GM12878 (cell line): ENCODE measurements at regions not wholly inside any gene's neighbourhood (a gene's known extent, or its start where the extent isn't known, plus 50 kb on each side); places are given as distances from the start of the nearest gene placed in this dataset.

Source experiments
- ATAC-seq: fragments of 200-7000 bp; cut with Tn5 transposase; 3 replicates; pipeline ENCODE4 v1.9.1; 2020; ENCODE audit warnings: mild to moderate bottlenecking, moderate library complexity
- BruUV-seq: library from RNA; stranded (reverse); fragments of 400-500 nt; replicated peaks from 2 replicates; lab custom pipeline; 2021; lab: Mats Ljungman, UMichigan
- CTCF ChIA-PET: fragments of 300-600 bp; sonication (Branson Sonifier 250); formaldehyde crosslinking; extraction: SDS; loops from one replicate; lab custom pipeline; 2021; ENCODE audit warnings: inconsistent platforms; lab: Yijun Ruan, JAX
- POLR2A ChIA-PET: fragments of 350-600 bp; formaldehyde crosslinking; extraction: SDS; loops from one replicate; lab custom pipeline; 2021; ENCODE audit warnings: inconsistent platforms; lab: Charles Lee
- RAD21 ChIA-PET: fragments of 300-600 bp; sonication (Branson Sonifier 250); formaldehyde crosslinking; loops from one replicate; lab custom pipeline; 2023; ENCODE audit warnings: antibody characterized with exemption; ENCODE audit not compliant: unreplicated experiment; lab: Charles Lee
- SMC1A ChIA-PET: fragments of 300-600 bp; sonication (Branson Sonifier 250); formaldehyde crosslinking; loops from one replicate; lab custom pipeline; 2023; ENCODE audit not compliant: unreplicated experiment, uncharacterized antibody; lab: Charles Lee
- DNase-seq: peaks from one replicate; pipeline ENCODE4 v3.0.0-alpha.2; 2011; ENCODE audit warnings: low read depth, low spot score
- FAIRE-seq: peaks from 3 replicates; lab custom pipeline; 2011; peaks lifted over from hg19 to GRCh38; lab: Jason Lieb, UNC
- H2AFZ ChIP-seq: 2 replicates; pipeline ENCODE4 v1.6.0; 2011; ENCODE audit warnings: low read depth, low read length, control low read depth; ENCODE audit not compliant: control insufficient read depth
- H3K27ac ChIP-seq: 2 replicates; pipeline ENCODE4 v1.5.1; 2011; ENCODE audit warnings: control low read depth; ENCODE audit not compliant: control insufficient read depth, insufficient read depth
- H3K27me3 ChIP-seq, 2 experiments: replicated peaks in 1 of 2; 2 replicates each; pipeline versions ENCODE4 v1.6.0 to v1.6.1; 2011; ENCODE audit warnings: low read length in 1 of 2; ENCODE audit not compliant: control insufficient read depth in 2 of 2, insufficient read depth in 2 of 2
- H3K36me3 ChIP-seq, 2 experiments: 2 replicates each; pipeline ENCODE4 v1.5.1; 2011; ENCODE audit warnings: low read length in 1 of 2; ENCODE audit not compliant: control insufficient read depth in 2 of 2, insufficient read depth in 2 of 2
- H3K4me1 ChIP-seq: 2 replicates; pipeline ENCODE4 v1.6.1; 2011; ENCODE audit warnings: mild to moderate bottlenecking, low read length, moderate library complexity, mixed read lengths; ENCODE audit not compliant: control insufficient read depth, insufficient read depth
- H3K4me2 ChIP-seq: 2 replicates; pipeline ENCODE4 v1.6.0; 2011; ENCODE audit warnings: control low read depth; ENCODE audit not compliant: control insufficient read depth, insufficient read depth
- H3K4me3 ChIP-seq: fragments of 200-600 bp; sonication (generic); 2 replicates; pipeline ENCODE4 v1.5.1; 2016
- H3K79me2 ChIP-seq: 2 replicates; pipeline ENCODE4 v1.6.0; 2011; ENCODE audit warnings: low read length; ENCODE audit not compliant: control insufficient read depth, insufficient read depth
- H3K9ac ChIP-seq: 2 replicates; pipeline ENCODE4 v1.8.0; 2011; ENCODE audit warnings: low read length, control low read depth, mixed read lengths; ENCODE audit not compliant: control insufficient read depth, insufficient read depth
- H3K9me3 ChIP-seq: replicated peaks from 3 replicates; pipeline ENCODE4 v1.5.1; 2011; ENCODE audit warnings: mild to moderate bottlenecking, low read length; ENCODE audit not compliant: control insufficient read depth, insufficient read depth
- H4K20me1 ChIP-seq: 2 replicates; pipeline ENCODE4 v1.6.0; 2011; ENCODE audit not compliant: control insufficient read depth, insufficient read depth
- FOXM1 ChIP-seq: IDR thresholded peaks from 2 replicates; pipeline ENCODE4 v1.6.1; 2012; ENCODE audit warnings: low read depth, mild to moderate bottlenecking, inconsistent platforms, low read length, moderate library complexity
- MXI1 ChIP-seq: fragments of 150-350 bp; IDR thresholded peaks from 2 replicates; pipeline ENCODE4 v1.6.1; 2011; ENCODE audit warnings: low read depth, mild to moderate bottlenecking, inconsistent platforms, low read length, improper control_type of control experiment
- RBBP5 ChIP-seq: fragments of 200-600 bp; sonication (generic); conservative IDR thresholded peaks from 2 replicates; pipeline ENCODE4 v1.6.1; 2016
- SMARCA5 ChIP-seq: fragments of 450-650 bp; IDR thresholded peaks from 2 replicates; pipeline ENCODE4 v1.6.1; 2017; ENCODE audit warnings: mild to moderate bottlenecking
- TBL1XR1 ChIP-seq: IDR thresholded peaks from 2 replicates; pipeline ENCODE4 v1.6.1; 2012; ENCODE audit warnings: low read depth, low read length, improper control_type of control experiment
- TCF7 ChIP-seq: IDR thresholded peaks from 2 replicates; pipeline ENCODE4 v1.6.1; 2014; ENCODE audit warnings: antibody characterized with exemption, borderline replicate concordance
- YY1 ChIP-seq: IDR thresholded peaks from 2 replicates; pipeline ENCODE4 v1.6.1; 2011; ENCODE audit warnings: low read depth, mild to moderate bottlenecking, low read length
- ZBED1 ChIP-seq: IDR thresholded peaks from 2 replicates; pipeline ENCODE4 v1.6.1; 2016; ENCODE audit warnings: borderline replicate concordance
- WGBS: methylation state at CpG from one replicate; pipeline ENCODE4 v1.1.6; 2016; ENCODE audit warnings: low lambda C conversion rate; ENCODE audit not compliant: insufficient replicate concordance, insufficient coverage; ENCODE audit errors: missing lambda C conversion rate; 5-methylcytosine and 5-hydroxymethylcytosine counted together
- in situ Hi-C: fragments of 300-500 bp; cut with MboI; formaldehyde crosslinking; loops from 9 replicates; pipeline ENCODE4 v1.14.3; 2018; ENCODE audit warnings: mixed read lengths
- intact Hi-C: fragments of 100-400 bp; cut with micrococcal nuclease; formaldehyde crosslinking; loops from one replicate; pipeline ENCODE4 v1.14.2; 2022; ENCODE audit not compliant: unreplicated experiment
- TF ChIP-seq, protein P1 (sequence below): fragments of 450-650 bp; IDR thresholded peaks from 2 replicates; pipeline ENCODE4 v1.6.1; 2017; ENCODE audit warnings: mild to moderate bottlenecking, moderate library complexity
- TF ChIP-seq, protein P2 (sequence below): IDR thresholded peaks from 2 replicates; pipeline ENCODE4 v1.6.1; 2011; ENCODE audit warnings: low read depth, low read length, improper control_type of control experiment, borderline replicate concordance

DNA sequence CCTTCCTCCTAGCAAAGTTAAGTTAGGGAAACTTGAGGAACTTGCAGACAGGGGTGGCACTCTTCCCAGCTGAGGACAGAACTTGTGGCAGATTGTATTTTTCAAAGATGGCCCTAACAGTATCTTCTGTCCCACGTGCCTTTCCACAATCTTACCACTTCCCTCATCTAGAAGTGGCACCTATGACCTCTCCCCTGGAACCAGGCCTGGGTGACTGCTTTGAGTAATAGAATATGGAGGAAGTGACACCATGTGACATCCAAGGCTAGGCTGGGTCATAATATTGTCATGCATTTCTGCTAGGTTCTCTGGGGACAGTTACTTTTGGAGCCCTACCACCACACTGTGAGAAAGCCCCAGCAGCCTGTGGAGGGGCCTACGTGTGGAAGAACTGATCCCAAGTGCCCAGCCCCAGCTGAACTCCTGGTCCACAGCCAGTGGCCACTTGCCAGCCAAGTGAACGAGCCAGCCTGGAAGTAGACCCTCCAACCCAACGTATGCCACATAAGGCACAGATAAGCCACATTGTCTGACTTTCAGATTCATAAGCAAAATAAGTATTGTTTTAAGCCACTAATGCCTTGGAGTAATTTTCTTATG is 193.7 kb downstream of the PTPN20 start:
- ChIA-PET SMC1A (no interaction called here), POLR2A (no interaction called here), RAD21 (no interaction called here), CTCF (no interaction called here)
- no peak for TF ChIP-seq TCF7
- Histone ChIP-seq H3K27ac (no peak overlapping the region), H3K27me3 (peaks cover 0 to 2% of the 10 kb centered on the region in 2 experiments; a peak in 2 of 4 replicates), H3K4me3 (no peak overlapping the region), H3K4me1 (no peaks in the 10 kb centered on the region), H3K36me3 (no peaks in the 10 kb centered on the region), H3K9ac (no peak overlapping the region), H3K4me2 (no peak overlapping the region), H2AFZ (no peak overlapping the region), H3K9me3 (no peaks in the 10 kb centered on the region), H3K79me2 (no peaks in the 10 kb centered on the region), H4K20me1 (no peaks in the 10 kb centered on the region)
- WGBS, result 11% methylated on average over 4 of the region's 4 CpGs
- FAIRE-seq (no peak), DNase-seq (no peak), ATAC-seq (no peak)
- BruUV-seq, result no TSS peak
- intact Hi-C loops (no loop called here), in situ Hi-C loops (no loop called here)

DNA sequence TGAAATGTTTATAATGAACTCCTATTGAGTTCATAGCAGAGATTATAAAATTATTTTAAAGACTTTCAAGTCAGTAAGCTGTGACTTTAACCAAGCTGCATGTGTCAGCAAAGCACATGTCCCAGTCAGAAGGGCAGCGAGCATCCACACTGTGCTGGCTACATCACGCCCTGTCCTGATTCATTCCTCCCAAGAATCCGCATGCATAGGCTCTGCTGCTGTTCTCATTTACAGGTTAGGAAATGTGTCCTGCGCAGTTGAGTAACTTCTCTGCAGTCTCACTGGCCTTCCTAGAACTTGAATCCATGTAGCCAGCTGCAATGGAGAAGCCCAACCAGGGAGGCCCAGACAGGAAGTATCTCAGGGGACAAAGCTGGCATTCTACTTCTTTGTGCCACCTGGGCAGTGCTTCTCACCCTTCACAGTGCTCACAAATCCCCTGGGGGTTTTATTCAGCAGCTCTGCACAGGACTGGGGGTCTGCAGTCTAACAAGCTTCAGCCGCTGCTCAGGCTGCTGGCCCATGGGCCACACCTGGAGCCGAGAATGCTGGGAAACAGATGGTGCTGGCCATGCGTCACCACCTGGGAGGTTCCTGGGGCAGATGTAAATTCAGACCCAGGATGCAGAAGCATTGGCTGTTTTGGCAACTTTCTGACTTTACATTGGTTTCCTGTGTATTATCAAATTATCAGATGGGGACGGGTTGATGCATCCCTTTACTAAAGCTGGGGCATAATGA is 192.8 kb upstream of the GDF10 start:
- no peak overlapping the region for H3K9ac ChIP-seq
- H3K4me3 ChIP-seq, result no peak overlapping the region
- ChIA-PET SMC1A (interaction anchor here (1.5 kb wide), 1 partner anchor 13 kb away, joined by 5 read pairs; no protein-coding TSS in a partner anchor), POLR2A (no interaction called here), RAD21 (interaction anchor here (0.8 kb wide), 1 partner anchor 205 kb away, joined by 3 read pairs; no protein-coding TSS in a partner anchor), CTCF (interaction anchor here (1.1 kb wide), 1 partner anchor 11 kb away, joined by 3 read pairs; no protein-coding TSS in a partner anchor)
- H4K20me1 ChIP-seq, result no peaks in the 10 kb centered on the region
- H3K4me2 ChIP-seq, result no peak overlapping the region
- no peaks in the 10 kb centered on the region for H3K4me1 ChIP-seq
- no peaks in the 10 kb centered on the region for H3K36me3 ChIP-seq
- no peak for DNase-seq
- H3K27ac ChIP-seq, result no peak overlapping the region
- WGBS, result 32% methylated on average over 8 of the region's 8 CpGs
- BruUV-seq, result no TSS peak
- H3K27me3 ChIP-seq, result peaks cover 0 to 2% of the 10 kb centered on the region in 2 experiments; a peak in 2 of 4 replicates
- in situ Hi-C loops, result no loop called here
- intact Hi-C loops, result no loop called here
- FAIRE-seq, result no peak
- H2AFZ ChIP-seq, result no peak overlapping the region
- no peaks in the 10 kb centered on the region for H3K9me3 ChIP-seq
- ATAC-seq, result no peak
- no peaks in the 10 kb centered on the region for H3K79me2 ChIP-seq
- no peak for TF ChIP-seq TBL1XR1
- TF ChIP-seq YY1, result no peak
- TF ChIP-seq, protein P1, sequence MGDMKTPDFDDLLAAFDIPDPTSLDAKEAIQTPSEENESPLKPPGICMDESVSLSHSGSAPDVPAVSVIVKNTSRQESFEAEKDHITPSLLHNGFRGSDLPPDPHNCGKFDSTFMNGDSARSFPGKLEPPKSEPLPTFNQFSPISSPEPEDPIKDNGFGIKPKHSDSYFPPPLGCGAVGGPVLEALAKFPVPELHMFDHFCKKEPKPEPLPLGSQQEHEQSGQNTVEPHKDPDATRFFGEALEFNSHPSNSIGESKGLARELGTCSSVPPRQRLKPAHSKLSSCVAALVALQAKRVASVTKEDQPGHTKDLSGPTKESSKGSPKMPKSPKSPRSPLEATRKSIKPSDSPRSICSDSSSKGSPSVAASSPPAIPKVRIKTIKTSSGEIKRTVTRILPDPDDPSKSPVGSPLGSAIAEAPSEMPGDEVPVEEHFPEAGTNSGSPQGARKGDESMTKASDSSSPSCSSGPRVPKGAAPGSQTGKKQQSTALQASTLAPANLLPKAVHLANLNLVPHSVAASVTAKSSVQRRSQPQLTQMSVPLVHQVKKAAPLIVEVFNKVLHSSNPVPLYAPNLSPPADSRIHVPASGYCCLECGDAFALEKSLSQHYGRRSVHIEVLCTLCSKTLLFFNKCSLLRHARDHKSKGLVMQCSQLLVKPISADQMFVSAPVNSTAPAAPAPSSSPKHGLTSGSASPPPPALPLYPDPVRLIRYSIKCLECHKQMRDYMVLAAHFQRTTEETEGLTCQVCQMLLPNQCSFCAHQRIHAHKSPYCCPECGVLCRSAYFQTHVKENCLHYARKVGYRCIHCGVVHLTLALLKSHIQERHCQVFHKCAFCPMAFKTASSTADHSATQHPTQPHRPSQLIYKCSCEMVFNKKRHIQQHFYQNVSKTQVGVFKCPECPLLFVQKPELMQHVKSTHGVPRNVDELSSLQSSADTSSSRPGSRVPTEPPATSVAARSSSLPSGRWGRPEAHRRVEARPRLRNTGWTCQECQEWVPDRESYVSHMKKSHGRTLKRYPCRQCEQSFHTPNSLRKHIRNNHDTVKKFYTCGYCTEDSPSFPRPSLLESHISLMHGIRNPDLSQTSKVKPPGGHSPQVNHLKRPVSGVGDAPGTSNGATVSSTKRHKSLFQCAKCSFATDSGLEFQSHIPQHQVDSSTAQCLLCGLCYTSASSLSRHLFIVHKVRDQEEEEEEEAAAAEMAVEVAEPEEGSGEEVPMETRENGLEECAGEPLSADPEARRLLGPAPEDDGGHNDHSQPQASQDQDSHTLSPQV, result no peak
- TF ChIP-seq, protein P2, sequence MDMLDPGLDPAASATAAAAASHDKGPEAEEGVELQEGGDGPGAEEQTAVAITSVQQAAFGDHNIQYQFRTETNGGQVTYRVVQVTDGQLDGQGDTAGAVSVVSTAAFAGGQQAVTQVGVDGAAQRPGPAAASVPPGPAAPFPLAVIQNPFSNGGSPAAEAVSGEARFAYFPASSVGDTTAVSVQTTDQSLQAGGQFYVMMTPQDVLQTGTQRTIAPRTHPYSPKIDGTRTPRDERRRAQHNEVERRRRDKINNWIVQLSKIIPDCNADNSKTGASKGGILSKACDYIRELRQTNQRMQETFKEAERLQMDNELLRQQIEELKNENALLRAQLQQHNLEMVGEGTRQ, result no peak
- no peak for TF ChIP-seq ZBED1
- no peak for TF ChIP-seq FOXM1
- TF ChIP-seq RBBP5, result no peak
- TF ChIP-seq SMARCA5, result no peak
- no peak for TF ChIP-seq MXI1
